Trophoblast cell (in vitro differentiated cells and primary cell): ENCODE measurements at regions not wholly inside any gene's neighbourhood (a gene's known extent, or its start where the extent isn't known, plus 50 kb on each side); places are given as distances from the start of the nearest gene placed in this dataset.

Source experiments
- DNase-seq, 2 donors: peaks; one replicate each; pipeline ENCODE4 v3.0.0-alpha.2; 2016
- H2AFZ ChIP-seq: 2 replicates; pipeline ENCODE4 v1.6.1; 2013; ENCODE audit warnings: low read length, moderate library complexity, mild to moderate bottlenecking; ENCODE audit not compliant: insufficient read depth, poor library complexity
- H2AK5ac ChIP-seq: 2 replicates; pipeline ENCODE4 v1.6.1; 2013; ENCODE audit warnings: mild to moderate bottlenecking, low read length
- H2BK120ac ChIP-seq: 2 replicates; pipeline ENCODE4 v1.6.1; 2013; ENCODE audit warnings: low read length, mild to moderate bottlenecking, moderate library complexity; ENCODE audit not compliant: insufficient read depth, poor library complexity
- H2BK12ac ChIP-seq: 2 replicates; pipeline ENCODE4 v1.6.1; 2013; ENCODE audit warnings: mild to moderate bottlenecking, low read length, moderate library complexity
- H2BK5ac ChIP-seq: 2 replicates; pipeline ENCODE4 v1.6.1; 2013; ENCODE audit warnings: low read length, low read depth, moderate library complexity, mild to moderate bottlenecking; ENCODE audit not compliant: poor library complexity
- H3K14ac ChIP-seq: 2 replicates; pipeline ENCODE4 v1.6.1; 2013; ENCODE audit warnings: mild to moderate bottlenecking, low read length
- H3K18ac ChIP-seq: 2 replicates; pipeline ENCODE4 v1.6.1; 2013; ENCODE audit warnings: mild to moderate bottlenecking, low read length
- H3K23ac ChIP-seq: 2 replicates; pipeline ENCODE4 v1.6.1; 2013; ENCODE audit warnings: low read length
- H3K27ac ChIP-seq: 2 replicates; pipeline ENCODE4 v1.5.1; 2013; ENCODE audit warnings: low read depth, mild to moderate bottlenecking, inconsistent platforms, low read length, moderate library complexity
- H3K27me3 ChIP-seq: 2 replicates; pipeline ENCODE4 v1.6.1; 2013; ENCODE audit warnings: inconsistent platforms, mild to moderate bottlenecking, low read length, moderate library complexity; ENCODE audit not compliant: insufficient read depth
- H3K36me3 ChIP-seq, 2 experiments: 1 replicate in 1 of 2; 2 replicates in 1 of 2; pipeline ENCODE4 v1.6.1; 2013; ENCODE audit warnings: low read length in 2 of 2, mild to moderate bottlenecking in 2 of 2, moderate library complexity in 1 of 2; ENCODE audit not compliant: insufficient read depth in 2 of 2, control insufficient read depth in 1 of 2
- H3K4ac ChIP-seq: 2 replicates; pipeline ENCODE4 v1.6.1; 2013; ENCODE audit warnings: low read depth, mild to moderate bottlenecking, low read length, moderate library complexity
- H3K4me1 ChIP-seq, 2 experiments: 1 replicate in 1 of 2; 2 replicates in 1 of 2; pipeline ENCODE4 v1.6.1; 2013; ENCODE audit warnings: low read length in 2 of 2, mild to moderate bottlenecking in 2 of 2, moderate library complexity in 1 of 2; ENCODE audit not compliant: insufficient read depth in 2 of 2, control insufficient read depth in 1 of 2
- H3K4me2 ChIP-seq: 2 replicates; pipeline ENCODE4 v1.6.1; 2013; ENCODE audit warnings: inconsistent platforms, mild to moderate bottlenecking, low read length, moderate library complexity
- H3K4me3 ChIP-seq: 2 replicates; pipeline ENCODE4 v1.5.1; 2013; ENCODE audit warnings: mild to moderate bottlenecking, low read depth, low read length, inconsistent platforms
- H3K79me1 ChIP-seq: one replicate; pipeline ENCODE4 v1.6.1; 2013; ENCODE audit warnings: low read length
- H3K79me2 ChIP-seq: 2 replicates; pipeline ENCODE4 v1.6.1; 2013; ENCODE audit warnings: low read length, mild to moderate bottlenecking; ENCODE audit not compliant: control insufficient read depth, insufficient read depth, poor library complexity
- H3K9ac ChIP-seq: 2 replicates; pipeline ENCODE4 v1.6.1; 2013; ENCODE audit warnings: mild to moderate bottlenecking, low read length
- H3K9me3 ChIP-seq: 2 replicates; pipeline ENCODE4 v1.6.1; 2013; ENCODE audit warnings: low read depth, mild to moderate bottlenecking, control low read depth, inconsistent platforms, low read length; ENCODE audit not compliant: insufficient read depth
- H4K12ac ChIP-seq: 2 replicates; pipeline ENCODE4 v1.6.1; 2013; ENCODE audit warnings: low read depth, mild to moderate bottlenecking, low read length, moderate library complexity
- H4K8ac ChIP-seq: 2 replicates; pipeline ENCODE4 v1.6.1; 2013; ENCODE audit warnings: low read depth, mild to moderate bottlenecking, low read length, moderate library complexity
- H4K91ac ChIP-seq: one replicate; pipeline ENCODE4 v1.6.1; 2013; ENCODE audit warnings: low read depth, mild to moderate bottlenecking, low read length, moderate library complexity
- WGBS: extraction: QIAGEN DNeasy Blood & Tissue Kit; methylation state at CpG from one replicate; pipeline ENCODE4 v1.1.7; 2013; ENCODE audit warnings: missing lambda C conversion rate; ENCODE audit not compliant: insufficient read length, insufficient coverage; ENCODE audit errors: extremely low coverage; 5-methylcytosine and 5-hydroxymethylcytosine counted together

- H3K27ac ChIP-seq = peak overlapping the region; percentile 98
- peaks cover 6 to 13% of the 10 kb centered on the region in 2 experiments for H3K4me1 ChIP-seq
- no peak overlapping the region for H4K8ac ChIP-seq
- H3K79me2 ChIP-seq = no peaks in the 10 kb centered on the region
- H3K9me3 ChIP-seq = no peaks in the 10 kb centered on the region
- H3K9ac ChIP-seq = no peak overlapping the region
- H3K4me3 ChIP-seq = no peak overlapping the region
- no peak overlapping the region for H2AK5ac ChIP-seq
- no peak overlapping the region for H2AFZ ChIP-seq
- no peak overlapping the region for H3K23ac ChIP-seq
- H3K36me3 ChIP-seq = no peaks in the 10 kb centered on the region
- no peak overlapping the region for H3K4ac ChIP-seq
- no CpG with 5 or more reads among the region's 1 CpG for WGBS
- no peak overlapping the region for H3K4me2 ChIP-seq
- H4K91ac ChIP-seq = no peak overlapping the region
- no peak overlapping the region for H2BK12ac ChIP-seq
- no peaks in the 10 kb centered on the region for H3K27me3 ChIP-seq
- DNase-seq = no peak
- H2BK5ac ChIP-seq = no peak overlapping the region
- H2BK120ac ChIP-seq = no peak overlapping the region
- no peak overlapping the region for H3K14ac ChIP-seq
- no peak overlapping the region for H3K18ac ChIP-seq
- peaks cover 12% of the 10 kb centered on the region for H3K79me1 ChIP-seq
- H4K12ac ChIP-seq = no peak overlapping the region
These were observed 194.0 kb downstream of the LNPK start for GRCh38 chr2:175808078-175808477.

- Histone ChIP-seq H3K4me2 (no peak overlapping the region), H3K4me3 (no peak overlapping the region), H3K9ac (no peak overlapping the region), H4K12ac (no peak overlapping the region), H4K91ac (peak overlapping the region; percentile 81), H3K36me3 (no peaks in the 10 kb centered on the region), H3K27ac (peak overlapping the region; percentile 98), H3K14ac (peak overlapping the region; percentile 51), H3K23ac (no peak overlapping the region), H2BK120ac (peak overlapping the region; percentile 95), H2AFZ (no peak overlapping the region), H2AK5ac (no peak overlapping the region), H3K9me3 (no peaks in the 10 kb centered on the region), H3K79me1 (peaks cover 12% of the 10 kb centered on the region), H2BK5ac (peak overlapping the region; percentile 91), H3K79me2 (no peaks in the 10 kb centered on the region), H3K27me3 (no peaks in the 10 kb centered on the region), H3K4me1 (peaks cover 6 to 13% of the 10 kb centered on the region in 2 experiments), H2BK12ac (peak overlapping the region; percentile 25), H3K4ac (peak overlapping the region; percentile 62), H4K8ac (peak overlapping the region; percentile 55), H3K18ac (no peak overlapping the region)
- WGBS = no CpG with 5 or more reads among the region's 5 CpGs
- DNase-seq = peak in 1 of 2 donors; percentile 34
These were observed 194.8 kb downstream of the LNPK start for GRCh38 chr2:175807031-175807873.

GRCh38 chr2:175806570-175806969 is 195.5 kb downstream of the LNPK start:
- WGBS = no CpG with 5 or more reads among the region's 3 CpGs
- H2BK5ac ChIP-seq = no peak overlapping the region

GRCh38 chr2:175806125-175806490 is 196.0 kb downstream of the LNPK start:
- DNase-seq = peak; percentile 3 to 43
- Histone ChIP-seq H2AFZ (no peak overlapping the region), H3K4me1 (peaks cover 6 to 13% of the 10 kb centered on the region in 2 experiments), H3K27ac (peak overlapping the region; percentile 94), H3K27me3 (no peaks in the 10 kb centered on the region), H2AK5ac (no peak overlapping the region), H3K4ac (no peak overlapping the region), H3K18ac (peak overlapping the region; percentile 77), H4K12ac (no peak overlapping the region), H4K8ac (no peak overlapping the region), H3K14ac (no peak overlapping the region), H2BK5ac (peak overlapping the region; percentile 82), H2BK12ac (peak overlapping the region; percentile 47), H4K91ac (peak overlapping the region; percentile 4), H3K36me3 (no peaks in the 10 kb centered on the region), H3K79me2 (no peaks in the 10 kb centered on the region), H3K4me3 (no peak overlapping the region), H3K23ac (no peak overlapping the region), H3K4me2 (no peak overlapping the region), H3K9me3 (no peaks in the 10 kb centered on the region), H3K9ac (no peak overlapping the region), H2BK120ac (no peak overlapping the region), H3K79me1 (peaks cover 12% of the 10 kb centered on the region)
- no CpG with 5 or more reads among the region's 5 CpGs for WGBS

More at GRCh38 chr2:175806570-175806969, 195.5 kb downstream of the LNPK start:
- Histone ChIP-seq H3K9me3 (no peaks in the 10 kb centered on the region), H2AK5ac (no peak overlapping the region), H3K4me3 (no peak overlapping the region), H4K8ac (no peak overlapping the region), H3K18ac (no peak overlapping the region), H3K4me2 (no peak overlapping the region), H3K79me2 (no peaks in the 10 kb centered on the region), H3K23ac (no peak overlapping the region), H3K4me1 (peaks cover 6 to 13% of the 10 kb centered on the region in 2 experiments), H3K9ac (no peak overlapping the region), H3K36me3 (no peaks in the 10 kb centered on the region), H3K27me3 (no peaks in the 10 kb centered on the region), H3K79me1 (peaks cover 12% of the 10 kb centered on the region), H2BK120ac (no peak overlapping the region), H4K91ac (no peak overlapping the region), H4K12ac (no peak overlapping the region), H3K27ac (peak overlapping the region; percentile 98), H2BK12ac (no peak overlapping the region), H2AFZ (no peak overlapping the region), H3K4ac (no peak overlapping the region), H3K14ac (no peak overlapping the region)
- DNase-seq = no peak
